ENCODE measurements at regions not wholly inside any gene's neighbourhood (a gene's known extent, or its start where the extent isn't known, plus 50 kb on each side); places are given as distances from the start of the nearest gene placed in this dataset.
A peak's percentile ranks its signal among the peaks of the same experiment; 100 is the strongest.

DNA sequence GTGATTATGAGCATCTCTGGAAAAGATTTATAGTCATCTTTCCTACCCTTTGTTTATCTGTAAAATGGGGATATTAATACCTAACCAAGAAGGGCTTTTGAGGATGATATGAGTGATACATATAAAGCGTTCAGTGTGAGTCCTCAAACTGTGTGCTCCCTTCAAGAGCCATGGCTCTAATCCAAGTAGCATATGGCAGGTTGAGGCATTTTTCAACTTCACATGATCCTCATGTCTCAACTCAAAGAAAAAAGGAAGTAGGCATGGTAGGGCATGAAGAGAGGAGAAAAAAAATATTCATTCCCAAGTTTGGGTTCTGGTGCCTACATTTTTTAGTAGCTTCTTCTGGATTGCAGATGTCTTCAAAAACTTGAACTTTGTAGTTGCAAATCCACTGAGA, 286.3 kb upstream of the ATP2B1 start:
- Mint-ChIP-seq H3K4me3 (no peak overlapping the region), H3K27me3 (no peaks in the 10 kb centered on the region), H3K36me3 (no peaks in the 10 kb centered on the region), H3K4me1 (peaks cover 23 to 29% (median 28%) of the 10 kb centered on the region in 3 donors), H3K9me3 (peaks cover 0 to 2% (median 0%) of the 10 kb centered on the region in 3 donors), H3K27ac (no peak overlapping the region)

DNA sequence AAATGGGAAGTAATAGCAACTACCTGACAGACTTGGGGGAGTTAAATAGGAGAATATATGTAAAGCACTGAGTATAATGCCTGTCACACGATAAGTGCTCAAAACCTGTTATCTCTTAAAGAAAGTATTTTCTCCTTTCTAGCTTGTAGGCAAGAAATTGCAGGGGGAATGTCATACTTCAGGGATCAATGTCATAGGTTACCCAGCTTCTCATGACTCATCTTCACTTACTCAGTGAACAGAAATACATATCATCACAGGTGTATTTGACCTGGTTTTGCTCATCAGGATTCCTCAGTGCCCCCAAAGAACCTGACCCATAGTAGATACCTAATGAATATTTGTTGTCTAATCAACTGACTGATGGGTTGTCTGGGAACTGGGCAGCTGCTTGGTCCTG, 285.0 kb upstream of the ATP2B1 start:
- Mint-ChIP-seq H3K4me3 (no peak overlapping the region), H3K36me3 (peaks cover 2% of the 10 kb centered on the region), H3K9me3 (peaks cover 0 to 2% (median 0%) of the 10 kb centered on the region in 3 donors), H3K27me3 (no peaks in the 10 kb centered on the region), H3K27ac (no peak overlapping the region), H3K4me1 (peaks cover 20 to 29% (median 28%) of the 10 kb centered on the region in 3 donors)

DNA sequence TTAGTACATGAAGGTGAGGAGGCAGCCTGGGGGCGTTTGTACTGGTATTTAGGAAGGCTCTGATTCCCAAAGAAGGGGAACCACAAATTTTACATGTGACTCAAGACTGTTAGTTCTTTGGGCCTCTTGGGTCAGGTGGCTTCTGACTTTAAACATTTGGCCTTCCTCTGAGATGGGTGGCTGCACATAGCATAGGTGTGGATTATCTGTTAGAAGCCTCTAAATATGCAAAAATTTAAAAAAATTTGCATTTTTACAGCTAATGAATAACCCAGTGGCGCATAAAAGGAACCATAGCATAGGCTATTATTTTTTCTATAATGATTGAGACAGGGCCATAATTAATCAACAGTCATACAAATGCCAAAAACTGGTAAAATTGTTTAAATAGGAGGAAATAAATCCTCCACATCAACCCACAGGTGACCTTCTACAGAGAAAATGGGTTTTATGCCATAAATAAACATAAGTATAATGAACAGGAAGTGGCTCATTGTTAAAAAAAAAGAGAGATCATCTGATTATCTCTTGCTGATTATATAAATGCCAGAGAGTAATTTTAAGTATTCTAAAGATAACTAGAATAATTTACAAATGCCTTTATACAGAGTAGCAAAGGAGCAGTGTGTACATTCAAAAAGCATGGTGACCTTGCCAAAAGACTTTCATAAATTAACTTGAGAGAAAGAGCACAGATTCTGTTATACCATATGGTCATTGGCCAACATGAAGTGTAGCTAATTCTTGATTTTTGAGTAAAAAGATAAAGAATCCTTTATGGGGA, 284.2 kb upstream of the ATP2B1 start:
- H3K9me3 Mint-ChIP-seq = peaks cover 0 to 2% (median 0%) of the 10 kb centered on the region in 3 donors
- H3K27me3 Mint-ChIP-seq = no peaks in the 10 kb centered on the region
- no peak overlapping the region for H3K27ac Mint-ChIP-seq
- H3K4me1 Mint-ChIP-seq = peaks cover 20 to 29% (median 28%) of the 10 kb centered on the region in 3 donors
- peaks cover 2% of the 10 kb centered on the region for H3K36me3 Mint-ChIP-seq
- H3K4me3 Mint-ChIP-seq = peak overlapping the region in 2 of 4 donors; percentile 23 to 66

DNA sequence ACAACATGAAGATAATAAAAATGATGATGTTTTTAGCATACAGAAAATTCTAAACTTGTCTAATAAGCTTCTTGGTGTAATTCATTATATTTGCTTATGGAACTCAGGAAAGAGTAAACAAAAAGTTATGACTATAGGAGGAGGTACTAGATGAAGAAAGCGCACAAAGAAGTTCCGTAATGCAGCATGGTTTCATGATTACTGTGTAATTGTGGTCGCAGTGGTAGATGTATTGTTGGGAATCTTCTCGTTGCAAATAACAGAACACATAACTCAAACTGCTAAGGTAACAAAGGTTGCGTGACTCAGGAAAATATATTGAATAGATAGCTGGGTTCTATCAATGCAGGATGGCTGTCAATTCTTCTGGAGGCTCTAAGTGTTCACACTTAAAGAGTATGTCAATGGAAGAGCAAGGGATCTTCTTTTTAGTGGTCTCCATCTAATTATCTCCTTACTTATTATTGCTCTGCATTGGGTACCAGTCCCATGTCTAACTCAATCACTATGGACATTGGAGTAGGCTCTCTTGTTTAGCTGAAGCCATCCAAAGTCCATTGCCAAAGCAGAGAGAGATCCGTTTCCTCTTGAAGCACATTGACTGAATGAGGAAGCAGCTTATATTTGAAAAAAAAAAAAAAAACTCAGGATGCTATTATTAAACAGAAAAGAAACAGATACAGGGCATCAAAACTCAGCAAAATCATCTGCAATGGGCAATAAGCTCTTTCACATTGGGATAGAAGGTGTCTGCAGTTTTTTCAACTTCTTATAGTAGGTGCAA, 283.4 kb upstream of the ATP2B1 start:
- Mint-ChIP-seq H3K9me3 (peaks cover 0 to 2% (median 0%) of the 10 kb centered on the region in 3 donors), H3K4me3 (peak overlapping the region in 2 of 4 donors; percentile 23 to 66), H3K4me1 (peaks cover 20 to 29% (median 28%) of the 10 kb centered on the region in 3 donors), H3K27me3 (no peaks in the 10 kb centered on the region), H3K27ac (no peak overlapping the region), H3K36me3 (peaks cover 2% of the 10 kb centered on the region)

DNA sequence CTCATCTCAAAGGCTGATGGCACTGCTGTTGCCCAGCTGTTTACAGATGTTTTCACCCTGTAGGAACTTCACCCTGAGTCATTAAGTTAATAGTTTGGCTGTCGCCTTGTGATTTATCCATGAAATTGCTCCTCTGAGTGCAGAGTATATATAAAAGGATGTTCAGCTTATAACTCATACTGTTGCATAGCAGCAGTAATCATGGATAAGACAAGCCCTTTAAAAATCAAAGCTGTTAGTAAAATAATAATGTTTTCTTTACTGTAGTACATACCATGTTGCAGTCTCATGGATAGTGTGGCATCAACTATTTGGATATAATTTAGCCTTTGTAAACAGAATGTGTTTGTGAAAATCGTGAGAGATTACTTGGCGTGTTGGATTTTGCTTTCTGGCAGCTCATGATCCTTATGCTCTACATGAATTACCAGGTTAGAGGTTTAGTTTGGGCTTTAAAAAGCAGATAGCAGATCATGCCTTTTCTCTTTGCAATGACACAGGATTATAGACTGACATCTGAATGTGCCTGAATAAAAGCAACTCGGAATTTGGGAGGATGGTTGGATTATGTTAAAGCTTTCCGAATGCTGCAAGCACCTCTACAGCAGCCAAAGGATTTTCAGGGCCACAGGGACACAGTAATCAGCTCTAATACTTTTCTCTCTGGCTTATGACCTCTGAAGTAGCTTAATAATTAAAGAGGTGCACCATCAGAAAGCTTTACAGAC, 279.7 kb upstream of the ATP2B1 start:
- H3K27me3 Mint-ChIP-seq = no peaks in the 10 kb centered on the region
- H3K4me1 Mint-ChIP-seq = peaks cover 20 to 36% (median 28%) of the 10 kb centered on the region in 3 donors
- H3K27ac Mint-ChIP-seq = no peak overlapping the region
- H3K36me3 Mint-ChIP-seq = peaks cover 2% of the 10 kb centered on the region
- H3K9me3 Mint-ChIP-seq = peaks cover 0 to 2% (median 0%) of the 10 kb centered on the region in 3 donors
- H3K4me3 Mint-ChIP-seq = no peak overlapping the region

DNA sequence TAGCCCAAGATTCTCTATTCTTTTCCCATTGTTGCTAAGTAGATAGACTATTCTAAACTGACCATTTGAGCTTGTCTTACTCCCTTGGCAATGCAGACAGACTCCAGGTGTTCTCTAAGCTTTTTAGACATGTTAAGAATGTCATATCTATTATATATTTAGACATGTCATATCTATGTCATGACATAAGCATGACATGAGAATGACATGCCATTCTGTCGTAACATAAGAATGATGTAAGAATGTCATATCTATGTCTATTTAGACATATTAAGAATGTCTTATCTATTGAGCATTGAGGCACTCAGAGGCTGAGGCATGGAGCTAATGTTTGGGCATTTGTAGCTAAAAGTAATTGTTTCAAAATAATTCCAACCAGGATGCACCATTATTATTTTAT, 277.3 kb upstream of the ATP2B1 start:
- Mint-ChIP-seq H3K27me3 (no peaks in the 10 kb centered on the region), H3K4me3 (no peak overlapping the region), H3K4me1 (peaks cover 2 to 13% (median 4%) of the 10 kb centered on the region in 3 donors), H3K9me3 (no peaks in the 10 kb centered on the region), H3K27ac (no peak overlapping the region), H3K36me3 (peaks cover 2% of the 10 kb centered on the region)

DNA sequence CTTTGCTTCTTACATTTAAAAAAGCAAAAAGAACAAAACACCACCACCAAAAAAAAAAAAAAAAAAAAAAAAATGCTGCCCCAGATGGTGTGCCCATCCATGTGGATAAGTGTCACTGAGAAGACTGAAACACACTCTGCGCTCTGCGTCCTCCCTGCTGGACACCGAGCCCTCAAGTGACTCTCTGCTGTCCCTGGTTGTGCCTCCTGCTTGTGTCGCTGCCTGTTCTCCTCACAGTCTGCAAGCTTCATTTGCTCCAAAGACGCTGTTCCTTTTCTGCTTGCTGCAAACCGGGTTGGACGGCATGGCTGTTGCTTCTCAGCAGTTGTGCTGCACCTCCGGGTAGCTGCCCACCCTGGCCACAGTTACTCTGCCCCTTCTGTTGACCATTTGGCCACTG, 276.2 kb upstream of the ATP2B1 start:
- H3K27ac Mint-ChIP-seq = no peak overlapping the region
- H3K4me1 Mint-ChIP-seq = peaks cover 0 to 9% (median 3%) of the 10 kb centered on the region in 3 donors
- H3K4me3 Mint-ChIP-seq = no peak overlapping the region
- H3K27me3 Mint-ChIP-seq = no peaks in the 10 kb centered on the region
- H3K9me3 Mint-ChIP-seq = no peaks in the 10 kb centered on the region
- peaks cover 2% of the 10 kb centered on the region for H3K36me3 Mint-ChIP-seq

DNA sequence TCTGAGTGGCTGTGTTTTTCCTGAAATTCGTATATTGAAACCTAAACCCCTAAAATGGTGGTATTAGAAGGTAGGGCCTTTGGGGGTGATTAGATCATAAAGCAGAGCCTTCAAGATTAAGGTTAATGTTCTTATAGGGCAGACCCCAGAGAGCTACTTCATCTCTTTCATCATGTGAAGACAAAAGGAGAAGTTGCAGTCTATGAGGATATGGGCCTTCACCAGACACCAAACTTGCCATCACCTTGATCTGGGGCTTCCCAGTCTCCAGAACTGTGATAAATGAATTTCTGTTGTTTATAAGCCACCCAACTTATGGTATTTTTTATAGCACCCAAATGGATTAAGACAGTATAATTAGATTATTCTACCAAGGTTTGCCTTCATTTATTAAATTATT, 275.0 kb upstream of the ATP2B1 start:
- H3K4me1 Mint-ChIP-seq = peaks cover 0 to 9% (median 3%) of the 10 kb centered on the region in 3 donors
- H3K9me3 Mint-ChIP-seq = no peaks in the 10 kb centered on the region
- no peak overlapping the region for H3K4me3 Mint-ChIP-seq
- peak overlapping the region in 1 of 3 donors; percentile 31 for H3K27ac Mint-ChIP-seq
- H3K27me3 Mint-ChIP-seq = no peaks in the 10 kb centered on the region
- H3K36me3 Mint-ChIP-seq = no peaks in the 10 kb centered on the region

DNA sequence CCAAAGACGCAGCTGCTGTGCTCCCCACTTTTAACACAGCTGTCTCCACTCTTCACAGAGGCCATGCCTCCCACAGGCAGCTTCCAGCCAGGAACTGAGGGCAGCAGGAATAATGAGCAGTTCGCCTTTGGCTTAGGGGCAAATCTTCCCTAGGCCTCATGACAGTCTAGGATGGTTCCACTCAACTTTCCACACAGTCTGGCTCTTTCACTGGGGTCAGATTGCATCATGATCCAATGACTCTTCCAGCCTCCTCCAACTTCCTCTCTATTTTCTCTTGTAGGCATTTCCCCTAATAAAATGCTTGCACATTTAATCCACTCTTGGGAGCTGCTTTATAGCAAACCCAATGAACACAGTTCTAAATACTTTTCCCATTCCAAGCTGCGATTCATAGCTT, 271.6 kb upstream of the ATP2B1 start:
- H3K27me3 Mint-ChIP-seq = no peaks in the 10 kb centered on the region
- peaks cover 3 to 22% (median 7%) of the 10 kb centered on the region in 3 donors for H3K4me1 Mint-ChIP-seq
- no peak overlapping the region for H3K27ac Mint-ChIP-seq
- H3K9me3 Mint-ChIP-seq = peaks cover 0 to 2% (median 0%) of the 10 kb centered on the region in 3 donors
- H3K4me3 Mint-ChIP-seq = no peak overlapping the region
- peaks cover 6% of the 10 kb centered on the region for H3K36me3 Mint-ChIP-seq

DNA sequence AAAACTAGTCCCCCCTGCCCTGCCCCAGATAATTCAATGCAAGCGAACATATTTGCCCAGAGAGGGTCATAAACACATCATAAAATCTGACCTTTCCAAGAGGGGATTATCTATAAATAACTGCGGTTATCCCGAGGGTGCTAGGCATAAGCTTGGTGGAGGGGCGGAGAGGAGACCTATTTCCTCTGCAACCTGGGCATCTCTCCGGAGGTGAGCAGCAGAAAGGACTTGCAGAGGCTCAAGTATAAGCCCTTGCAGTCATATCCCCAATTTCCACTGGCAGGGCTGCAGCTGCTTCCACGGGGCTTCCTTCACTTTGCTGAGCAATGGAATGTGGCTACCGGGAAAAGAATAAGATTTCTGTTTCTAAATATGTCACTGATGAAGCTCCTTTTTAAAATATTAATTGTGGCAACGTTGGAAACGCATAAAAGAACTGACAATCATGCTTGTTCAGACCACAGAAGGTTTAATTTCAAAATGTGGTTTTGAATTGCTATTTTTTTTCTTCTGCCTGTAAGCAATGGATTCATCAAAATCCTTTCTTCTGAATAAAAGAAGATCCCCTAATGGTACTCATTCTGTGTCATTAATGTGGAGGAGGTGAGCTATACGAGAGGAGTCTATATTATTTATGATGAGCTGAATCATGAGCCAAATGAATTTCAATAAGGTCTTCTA, 268.9 kb upstream of the ATP2B1 start:
- Mint-ChIP-seq H3K4me1 (peaks cover 6 to 16% (median 7%) of the 10 kb centered on the region in 3 donors), H3K4me3 (no peak overlapping the region), H3K36me3 (peaks cover 8% of the 10 kb centered on the region), H3K27ac (no peak overlapping the region), H3K27me3 (no peaks in the 10 kb centered on the region), H3K9me3 (peaks cover 0 to 2% (median 0%) of the 10 kb centered on the region in 3 donors)

DNA sequence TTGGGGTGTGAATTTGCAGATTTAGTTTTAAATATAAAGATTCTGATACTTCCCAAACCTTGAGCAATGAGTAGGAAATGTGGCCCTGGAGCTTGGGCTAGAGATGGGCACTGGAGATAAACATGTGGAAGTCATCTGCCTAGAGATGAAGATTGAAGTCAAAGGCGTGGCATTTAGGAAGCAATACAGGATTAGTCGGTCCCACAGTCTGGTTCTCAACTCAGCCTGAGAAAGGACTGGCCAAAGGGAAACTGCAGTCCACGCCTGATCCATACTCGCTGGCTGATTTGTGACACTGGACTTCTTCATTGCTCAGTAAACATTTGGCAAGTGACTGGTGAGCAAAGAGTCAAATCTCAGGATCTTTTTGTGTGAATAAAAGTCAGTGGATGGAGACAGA, 268.2 kb upstream of the ATP2B1 start:
- Mint-ChIP-seq H3K9me3 (peaks cover 0 to 2% (median 0%) of the 10 kb centered on the region in 3 donors), H3K36me3 (peaks cover 8% of the 10 kb centered on the region), H3K27me3 (no peaks in the 10 kb centered on the region), H3K4me1 (peaks cover 6 to 16% (median 7%) of the 10 kb centered on the region in 3 donors), H3K4me3 (no peak overlapping the region), H3K27ac (no peak overlapping the region)

DNA sequence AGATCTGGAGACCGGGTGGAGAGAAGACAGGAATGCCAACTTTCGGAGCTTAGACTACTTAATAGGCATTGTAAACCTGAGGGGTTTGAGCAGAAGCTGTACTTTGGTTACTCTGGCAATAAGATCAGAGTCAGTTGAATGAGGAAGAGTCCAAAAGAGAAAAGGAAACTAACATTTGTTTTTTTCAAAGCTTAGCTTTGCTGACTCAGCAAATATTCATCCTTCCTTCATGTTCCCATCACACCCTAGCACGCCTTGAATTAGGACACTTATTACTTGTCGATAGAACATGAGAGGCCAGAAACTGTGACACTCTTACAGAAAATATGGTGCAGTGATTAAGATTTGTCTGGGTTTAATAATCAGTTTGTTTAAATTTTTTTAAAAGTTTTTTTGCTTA, 266.9 kb upstream of the ATP2B1 start:
- peaks cover 6 to 16% (median 9%) of the 10 kb centered on the region in 3 donors for H3K4me1 Mint-ChIP-seq
- H3K36me3 Mint-ChIP-seq = peaks cover 8% of the 10 kb centered on the region
- peaks cover 0 to 2% (median 0%) of the 10 kb centered on the region in 3 donors for H3K9me3 Mint-ChIP-seq
- peak overlapping the region in 1 of 3 donors; percentile 28 for H3K27ac Mint-ChIP-seq
- H3K4me3 Mint-ChIP-seq = no peak overlapping the region
- H3K27me3 Mint-ChIP-seq = no peaks in the 10 kb centered on the region

DNA sequence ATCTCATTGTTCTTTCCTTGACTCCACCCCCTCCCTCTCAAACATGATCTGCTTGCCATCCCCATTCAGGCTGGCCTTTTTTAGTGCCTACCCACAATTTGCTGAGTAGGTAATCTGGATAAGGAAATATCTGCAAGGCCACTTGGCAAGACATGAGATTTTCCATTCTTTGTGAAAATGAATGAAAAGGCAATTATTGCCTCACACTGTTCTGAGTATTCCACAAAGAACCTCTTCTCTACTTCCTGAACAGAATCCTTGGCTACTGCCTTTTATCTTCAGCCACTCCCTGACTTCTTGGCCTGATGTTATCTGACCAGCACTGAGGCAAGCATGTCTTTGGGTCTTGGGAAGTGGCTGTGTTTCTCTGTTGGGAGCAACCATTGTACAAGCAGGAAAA, 263.2 kb upstream of the ATP2B1 start:
- H3K36me3 Mint-ChIP-seq = peaks cover 6% of the 10 kb centered on the region
- peaks cover 0 to 2% (median 0%) of the 10 kb centered on the region in 3 donors for H3K9me3 Mint-ChIP-seq
- peak overlapping the region in 1 of 3 donors; percentile 48 for H3K27ac Mint-ChIP-seq
- peaks cover 6 to 9% (median 6%) of the 10 kb centered on the region in 3 donors for H3K4me1 Mint-ChIP-seq
- no peaks in the 10 kb centered on the region for H3K27me3 Mint-ChIP-seq
- H3K4me3 Mint-ChIP-seq = no peak overlapping the region

DNA sequence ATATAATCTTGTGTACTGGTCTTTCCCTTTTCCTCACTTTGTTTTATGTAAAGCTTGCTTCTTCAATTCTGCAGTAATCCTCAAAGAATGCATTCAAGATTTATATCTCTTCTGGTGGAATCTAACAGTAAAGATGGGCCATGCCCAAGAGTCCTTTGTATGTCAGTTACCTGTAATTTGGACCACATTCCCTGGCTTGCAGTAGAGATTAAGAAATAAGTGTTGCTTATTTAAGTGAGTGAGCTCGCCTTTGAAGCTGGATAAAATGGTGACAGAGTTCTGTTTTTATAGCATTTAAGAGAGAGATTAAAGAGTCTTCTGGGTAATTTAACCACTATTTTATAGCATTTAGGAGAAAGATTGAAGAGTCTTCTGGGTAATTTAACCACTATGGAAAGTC, 262.1 kb upstream of the ATP2B1 start:
- no peaks in the 10 kb centered on the region for H3K9me3 Mint-ChIP-seq
- H3K27me3 Mint-ChIP-seq = no peaks in the 10 kb centered on the region
- no peak overlapping the region for H3K4me3 Mint-ChIP-seq
- H3K4me1 Mint-ChIP-seq = peaks cover 6 to 15% (median 6%) of the 10 kb centered on the region in 3 donors
- peak overlapping the region in 1 of 3 donors; percentile 14 for H3K27ac Mint-ChIP-seq
- peaks cover 3% of the 10 kb centered on the region for H3K36me3 Mint-ChIP-seq

Measured in IgD-negative memory B cell (primary cell).